ENCODE measurements at regions not wholly inside any gene's neighbourhood (a gene's known extent, or its start where the extent isn't known, plus 50 kb on each side); places are given as distances from the start of the nearest gene placed in this dataset.

DNA sequence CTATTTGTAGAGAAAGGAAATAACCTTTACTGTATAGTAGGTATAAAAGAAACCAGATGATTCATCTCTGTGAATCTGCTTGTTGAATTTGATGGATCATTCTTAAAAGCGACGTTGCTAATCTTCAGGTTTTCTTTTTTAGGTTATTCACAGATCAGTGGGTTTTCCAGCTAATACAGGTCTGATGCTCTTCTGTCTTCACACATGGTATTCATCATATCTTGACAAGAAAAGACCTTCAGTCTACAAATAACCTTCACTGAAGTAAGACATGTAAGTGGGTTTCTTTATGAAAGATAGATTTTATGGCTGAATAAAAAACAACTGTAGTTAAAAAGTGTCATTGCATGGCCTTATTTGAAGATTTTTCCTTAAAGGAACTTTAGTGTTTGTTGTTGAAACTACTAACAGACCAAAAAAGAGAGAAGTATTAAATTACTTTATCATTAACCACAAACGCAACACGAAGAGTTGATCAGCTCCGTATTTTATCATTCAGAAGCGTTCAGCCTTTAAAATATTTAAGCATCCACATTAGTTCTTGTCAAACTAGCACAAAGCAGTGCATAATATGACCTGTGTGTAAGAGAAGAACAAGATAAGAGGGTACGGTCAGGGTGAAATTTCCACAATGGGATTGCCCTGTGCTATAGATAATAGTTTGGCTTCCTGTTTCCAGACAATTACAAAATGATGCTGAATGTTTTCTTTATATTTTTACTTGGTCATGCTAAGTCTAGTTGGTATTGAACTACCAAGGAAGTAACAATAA is 299.5 kb downstream of the MZT1 start:
- TF ChIP-seq, protein P1, sequence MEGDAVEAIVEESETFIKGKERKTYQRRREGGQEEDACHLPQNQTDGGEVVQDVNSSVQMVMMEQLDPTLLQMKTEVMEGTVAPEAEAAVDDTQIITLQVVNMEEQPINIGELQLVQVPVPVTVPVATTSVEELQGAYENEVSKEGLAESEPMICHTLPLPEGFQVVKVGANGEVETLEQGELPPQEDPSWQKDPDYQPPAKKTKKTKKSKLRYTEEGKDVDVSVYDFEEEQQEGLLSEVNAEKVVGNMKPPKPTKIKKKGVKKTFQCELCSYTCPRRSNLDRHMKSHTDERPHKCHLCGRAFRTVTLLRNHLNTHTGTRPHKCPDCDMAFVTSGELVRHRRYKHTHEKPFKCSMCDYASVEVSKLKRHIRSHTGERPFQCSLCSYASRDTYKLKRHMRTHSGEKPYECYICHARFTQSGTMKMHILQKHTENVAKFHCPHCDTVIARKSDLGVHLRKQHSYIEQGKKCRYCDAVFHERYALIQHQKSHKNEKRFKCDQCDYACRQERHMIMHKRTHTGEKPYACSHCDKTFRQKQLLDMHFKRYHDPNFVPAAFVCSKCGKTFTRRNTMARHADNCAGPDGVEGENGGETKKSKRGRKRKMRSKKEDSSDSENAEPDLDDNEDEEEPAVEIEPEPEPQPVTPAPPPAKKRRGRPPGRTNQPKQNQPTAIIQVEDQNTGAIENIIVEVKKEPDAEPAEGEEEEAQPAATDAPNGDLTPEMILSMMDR (IDR thresholded peaks at IDR 0.05) = no peak
- TF ChIP-seq POLR2AphosphoS5 (IDR thresholded peaks at IDR 0.05) (no peak), EP300 (IDR thresholded peaks at IDR 0.05) (no peak), POLR2A (IDR thresholded peaks at IDR 0.05) (no peak)

Measured in sigmoid colon (tissue), 4 donors.